Gastrocnemius medialis (tissue), 4 donors: ENCODE measurements at regions not wholly inside any gene's neighbourhood (a gene's known extent, or its start where the extent isn't known, plus 50 kb on each side); places are given as distances from the start of the nearest gene placed in this dataset.
"Not testable (repeated sequence)": the region's sequence is repeated elsewhere in the genome, so short reads cannot be mapped to it uniquely, and the experiment has no call there.

ENCODE experiments used
- ATAC-seq, 2 donors: fragments of 150-250 bp; one replicate each; pipeline ENCODE4 v1.9.1; 2016
- DNase-seq, 2 donors: peaks; one replicate each; pipeline ENCODE4 v3.0.0-alpha.2; 2019
- H3K27ac ChIP-seq, 4 donors: fragments of 200-600 bp; sonication (generic); 1 replicate in 1 of 4; 2 replicates in 3 of 4; pipeline ENCODE4 v1.5.1; 2016 to 2018; ENCODE audit warnings: mild to moderate bottlenecking in 2 of 4, moderate library complexity in 1 of 4
- H3K27me3 ChIP-seq, 3 donors: fragments of 200-600 bp; sonication (generic) in 2 of 3; 1 replicate in 1 of 3; 2 replicates in 2 of 3; pipeline versions ENCODE4 v1.5.1 to v1.6.0; 2016 to 2019; ENCODE audit warnings: mild to moderate bottlenecking in 1 of 3, moderate library complexity in 1 of 3
- H3K36me3 ChIP-seq, 2 donors: fragments of 200-600 bp; sonication (generic) in 1 of 2; one replicate each; pipeline ENCODE4 v1.5.1; 2017 to 2018
- H3K4me1 ChIP-seq, 2 donors: fragments of 200-600 bp; sonication (generic) in 1 of 2; one replicate each; pipeline ENCODE4 v1.5.1; 2016 to 2017; ENCODE audit warnings: mild to moderate bottlenecking in 2 of 2
- H3K4me3 ChIP-seq, 4 donors: fragments of 200-600 bp; sonication (generic) in 3 of 4; 1 replicate in 1 of 4; 2 replicates in 3 of 4; pipeline ENCODE4 v1.5.1; 2016 to 2019; ENCODE audit warnings: mild to moderate bottlenecking in 2 of 4
- H3K9me3 ChIP-seq, 3 donors: fragments of 200-600 bp; sonication (generic) in 2 of 3; 1 replicate in 1 of 3; 2 replicates in 2 of 3; pipeline ENCODE4 v1.5.1; 2016 to 2019
- POLR2A ChIP-seq, 2 donors: fragments of 450-650 bp; IDR thresholded peaks; one replicate each; pipeline ENCODE4 v1.6.1; 2017; ENCODE audit warnings: antibody characterized with exemption in 2 of 2, mild to moderate bottlenecking in 2 of 2, moderate library complexity in 2 of 2
- in situ Hi-C, 4 donors: fragments of 200-750 bp; cut with MboI; loops; one replicate each; pipeline versions ENCODE4 v1.15.0 to v1.8.0; 2017; ENCODE audit warnings: low sequenced_read_pairs in 4 of 4
- intact Hi-C: fragments of 100-400 bp; cut with DNase I; formaldehyde crosslinking; loops from one replicate; pipeline ENCODE4 v1.15.1; 2023; ENCODE audit warnings: low total_unique reads
- TF ChIP-seq, protein P1 (sequence below), 5 experiments: fragments of 450-650 bp in 3 of 5; fragments of 200-600 bp in 2 of 5; sonication (generic) in 2 of 5; IDR thresholded peaks in 4 of 5; conservative IDR thresholded peaks in 1 of 5; 1 replicate in 4 of 5; 2 replicates in 1 of 5; pipeline ENCODE4 v1.5.1; 2016 to 2019; ENCODE audit warnings: antibody characterized with exemption in 5 of 5, mild to moderate bottlenecking in 3 of 5, moderate library complexity in 3 of 5

DNA sequence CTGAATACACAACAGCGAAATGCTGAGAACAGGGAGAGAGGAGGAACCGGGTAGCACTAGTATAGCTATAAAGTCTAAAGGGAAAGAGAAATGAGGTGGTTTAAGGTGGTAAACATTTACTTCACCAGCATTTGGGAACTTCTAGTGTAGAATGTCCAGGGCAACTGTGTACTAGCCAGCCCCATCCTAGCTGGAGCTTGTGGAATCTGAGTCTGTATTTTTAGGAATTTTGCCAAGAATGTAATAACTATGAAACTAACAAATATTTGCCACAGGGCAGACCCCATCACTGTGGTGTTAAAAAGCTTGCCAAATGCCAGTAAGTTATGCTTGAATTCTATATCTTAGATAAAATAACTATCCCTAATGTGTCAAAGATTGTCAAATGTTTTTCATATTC, 398.9 kb upstream of the MIS18BP1 start:
- DNase-seq (no peak), ATAC-seq (no peak)
- TF ChIP-seq, protein P1, sequence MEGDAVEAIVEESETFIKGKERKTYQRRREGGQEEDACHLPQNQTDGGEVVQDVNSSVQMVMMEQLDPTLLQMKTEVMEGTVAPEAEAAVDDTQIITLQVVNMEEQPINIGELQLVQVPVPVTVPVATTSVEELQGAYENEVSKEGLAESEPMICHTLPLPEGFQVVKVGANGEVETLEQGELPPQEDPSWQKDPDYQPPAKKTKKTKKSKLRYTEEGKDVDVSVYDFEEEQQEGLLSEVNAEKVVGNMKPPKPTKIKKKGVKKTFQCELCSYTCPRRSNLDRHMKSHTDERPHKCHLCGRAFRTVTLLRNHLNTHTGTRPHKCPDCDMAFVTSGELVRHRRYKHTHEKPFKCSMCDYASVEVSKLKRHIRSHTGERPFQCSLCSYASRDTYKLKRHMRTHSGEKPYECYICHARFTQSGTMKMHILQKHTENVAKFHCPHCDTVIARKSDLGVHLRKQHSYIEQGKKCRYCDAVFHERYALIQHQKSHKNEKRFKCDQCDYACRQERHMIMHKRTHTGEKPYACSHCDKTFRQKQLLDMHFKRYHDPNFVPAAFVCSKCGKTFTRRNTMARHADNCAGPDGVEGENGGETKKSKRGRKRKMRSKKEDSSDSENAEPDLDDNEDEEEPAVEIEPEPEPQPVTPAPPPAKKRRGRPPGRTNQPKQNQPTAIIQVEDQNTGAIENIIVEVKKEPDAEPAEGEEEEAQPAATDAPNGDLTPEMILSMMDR (IDR thresholded peaks at IDR 0.05 in 4 of 5, conservative IDR thresholded peaks at IDR 0.05 in 1 of 5) = no peak
- TF ChIP-seq POLR2A (IDR thresholded peaks at IDR 0.05) = no peak
- Histone ChIP-seq H3K4me1 (no peaks in the 10 kb centered on the region), H3K4me3 (no peak overlapping the region), H3K36me3 (no peaks in the 10 kb centered on the region), H3K27ac (no peak overlapping the region), H3K27me3 (no peaks in the 10 kb centered on the region), H3K9me3 (no peaks in the 10 kb centered on the region)
- in situ Hi-C loops = no loop called here
- intact Hi-C loops = no loop called here

DNA sequence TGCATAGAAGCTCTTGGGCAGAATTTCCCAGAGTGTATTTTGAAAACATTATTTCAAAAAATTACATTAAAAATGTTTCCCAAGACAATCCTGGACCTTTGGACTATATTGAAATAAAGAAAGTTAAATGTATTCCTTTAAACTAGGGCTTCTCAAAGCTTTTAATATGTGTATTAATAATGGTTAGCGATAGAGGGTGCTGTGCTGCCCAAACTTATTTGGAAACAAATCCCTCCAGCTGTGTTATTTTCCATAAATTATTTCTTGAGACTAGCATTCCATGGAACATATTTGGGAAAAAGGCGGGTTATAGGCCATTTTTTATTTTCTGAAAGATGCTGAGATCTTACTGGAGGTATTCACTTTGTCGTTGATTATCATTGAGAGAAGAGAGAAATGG, 397.8 kb upstream of the MIS18BP1 start:
- TF ChIP-seq, protein P1 (IDR thresholded peaks at IDR 0.05 in 4 of 5, conservative IDR thresholded peaks at IDR 0.05 in 1 of 5) = no peak
- no peak for TF ChIP-seq POLR2A (IDR thresholded peaks at IDR 0.05)
- no peak overlapping the region for H3K27ac ChIP-seq
- ATAC-seq (no peak), DNase-seq (no peak)
- no peaks in the 10 kb centered on the region for H3K36me3 ChIP-seq
- in situ Hi-C loops = no loop called here
- no peaks in the 10 kb centered on the region for H3K4me1 ChIP-seq
- intact Hi-C loops = no loop called here
- no peaks in the 10 kb centered on the region for H3K27me3 ChIP-seq
- H3K9me3 ChIP-seq = no peaks in the 10 kb centered on the region
- no peak overlapping the region for H3K4me3 ChIP-seq

DNA sequence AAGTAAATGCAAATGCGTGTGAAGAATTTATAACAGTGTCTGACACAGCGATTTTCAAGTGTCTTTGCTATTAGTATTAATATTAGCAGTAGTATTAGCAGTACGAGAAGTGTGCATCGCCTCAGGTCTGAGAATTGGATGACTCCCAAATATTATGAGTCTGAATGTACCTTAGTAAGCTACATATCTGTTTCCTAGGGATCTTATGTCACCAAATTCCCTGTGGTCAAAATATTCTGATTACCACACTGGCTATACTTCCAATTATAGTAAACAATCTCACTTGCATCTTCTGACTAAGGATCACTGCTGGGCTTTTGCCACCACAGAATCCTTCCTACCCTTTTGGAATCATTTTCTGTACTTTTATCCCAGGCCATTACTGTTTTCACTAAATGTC, 396.0 kb upstream of the MIS18BP1 start:
- no peaks in the 10 kb centered on the region for H3K9me3 ChIP-seq
- in situ Hi-C loops (no loop called here), intact Hi-C loops (no loop called here)
- DNase-seq = no peak
- H3K27ac ChIP-seq = no peak overlapping the region
- no peak for TF ChIP-seq POLR2A (IDR thresholded peaks at IDR 0.05)
- TF ChIP-seq, protein P1 (IDR thresholded peaks at IDR 0.05 in 4 of 5, conservative IDR thresholded peaks at IDR 0.05 in 1 of 5) = no peak
- no peaks in the 10 kb centered on the region for H3K4me1 ChIP-seq
- no peaks in the 10 kb centered on the region for H3K36me3 ChIP-seq
- H3K4me3 ChIP-seq = no peak overlapping the region
- ATAC-seq = no peak
- H3K27me3 ChIP-seq = no peaks in the 10 kb centered on the region

DNA sequence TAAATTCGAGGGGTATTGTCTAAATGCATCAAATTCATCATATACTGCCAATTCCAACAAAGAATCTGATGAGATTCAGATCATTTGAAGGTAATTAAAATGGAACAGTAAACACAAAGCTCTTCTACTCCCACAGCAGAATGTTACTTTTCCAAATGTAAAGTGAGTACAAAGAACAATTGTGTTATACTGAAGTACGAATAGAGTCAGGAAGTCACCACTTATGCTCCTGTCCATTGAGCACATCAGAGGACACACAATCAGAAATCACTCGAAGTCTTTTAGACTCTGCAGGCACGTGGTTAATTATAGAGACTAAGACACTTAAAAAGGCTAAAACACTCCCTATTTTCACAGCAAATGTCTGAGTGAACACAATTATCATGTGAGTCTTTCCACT, 388.5 kb upstream of the MIS18BP1 start:
- H3K36me3 ChIP-seq = no peaks in the 10 kb centered on the region
- intact Hi-C loops = no loop called here
- no peak overlapping the region for H3K4me3 ChIP-seq
- no peaks in the 10 kb centered on the region for H3K9me3 ChIP-seq
- TF ChIP-seq, protein P1 (IDR thresholded peaks at IDR 0.05 in 4 of 5, conservative IDR thresholded peaks at IDR 0.05 in 1 of 5) = no peak
- TF ChIP-seq POLR2A (IDR thresholded peaks at IDR 0.05) = no peak
- H3K27me3 ChIP-seq = no peaks in the 10 kb centered on the region
- H3K27ac ChIP-seq = no peak overlapping the region
- in situ Hi-C loops = no loop called here
- DNase-seq = no peak
- no peaks in the 10 kb centered on the region for H3K4me1 ChIP-seq
- ATAC-seq = no peak

DNA sequence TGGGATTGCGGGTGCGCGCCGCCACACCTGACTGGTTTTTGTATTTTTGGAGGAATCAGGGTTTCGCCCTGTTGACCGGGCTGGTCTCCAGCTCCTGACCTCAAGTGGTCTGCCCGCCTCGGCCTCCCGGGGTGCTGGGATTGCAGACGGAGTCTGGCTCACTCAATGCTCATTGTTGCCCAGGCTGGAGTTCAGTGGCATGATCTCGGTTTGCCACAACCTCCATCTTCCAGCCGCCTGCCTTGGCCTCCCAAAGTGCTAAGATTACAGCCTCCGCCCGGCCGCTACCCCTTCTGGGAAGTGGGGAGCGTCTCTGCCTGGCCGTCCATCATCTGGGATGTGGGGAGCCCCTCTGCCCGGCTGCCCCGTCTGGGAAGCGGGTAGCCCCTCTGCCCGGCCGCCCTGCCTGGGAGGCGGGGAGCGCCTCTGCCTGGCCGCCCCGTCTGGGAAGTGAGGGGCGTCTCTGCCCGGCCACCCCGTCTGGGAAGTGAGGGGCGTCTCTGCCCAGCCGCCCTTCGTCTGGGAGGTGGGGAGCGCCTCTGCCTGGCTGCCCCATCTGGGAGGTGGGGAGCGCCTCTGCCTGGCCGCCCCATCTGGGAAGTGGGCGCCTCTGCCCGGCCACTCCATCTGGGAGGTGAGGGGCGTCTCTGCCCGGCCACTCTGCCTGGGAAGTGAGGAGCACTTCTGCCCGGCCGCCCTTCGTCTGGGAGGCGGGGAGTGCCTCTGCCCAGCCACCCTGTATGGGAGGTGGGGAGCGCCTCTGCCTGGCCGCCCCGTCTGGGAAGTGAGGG, 381.8 kb upstream of the MIS18BP1 start:
- intact Hi-C loops, DNase-seq, in situ Hi-C loops, H3K9me3 ChIP-seq, H3K27ac ChIP-seq, H3K27me3 ChIP-seq, ATAC-seq, H3K4me1 ChIP-seq, H3K36me3 ChIP-seq, H3K4me3 ChIP-seq: not testable (repeated sequence)
